Natural killer cell (primary cell): ENCODE measurements at regions not wholly inside any gene's neighbourhood (a gene's known extent, or its start where the extent isn't known, plus 50 kb on each side); places are given as distances from the start of the nearest gene placed in this dataset.

ENCODE experiments used
- ATAC-seq, 3 donors: fragments of 150-1000 bp in 2 of 3; fragments of 200-7000 bp in 1 of 3; cut with Tn5 transposase; 1 replicate in 1 of 3; 2 replicates in 2 of 3; pipeline ENCODE4 v1.10.0; 2021; ENCODE audit warnings: mild to moderate bottlenecking in 2 of 3, moderate library complexity in 2 of 3
- DNase-seq, 2 donors: peaks; one replicate each; pipeline versions ENCODE4 v3.0.0 to v3.0.0-alpha.2; 2013 to 2021; ENCODE audit warnings: mixed read lengths in 1 of 2
- H3K27ac ChIP-seq: one replicate; pipeline ENCODE4 v1.5.1; 2013; ENCODE audit warnings: mild to moderate bottlenecking, low read length
- H3K27me3 ChIP-seq: one replicate; pipeline ENCODE4 v1.6.1; 2013; ENCODE audit warnings: low read length; ENCODE audit not compliant: control insufficient read depth, insufficient read depth
- H3K36me3 ChIP-seq: one replicate; pipeline ENCODE4 v1.6.1; 2013; ENCODE audit warnings: low read length; ENCODE audit not compliant: control insufficient read depth, insufficient read depth
- H3K4me1 ChIP-seq: one replicate; pipeline ENCODE4 v1.6.1; 2013; ENCODE audit warnings: low read length; ENCODE audit not compliant: control insufficient read depth, insufficient read depth
- H3K4me3 ChIP-seq: one replicate; pipeline ENCODE4 v1.5.1; 2013; ENCODE audit warnings: low read length
- H3K9me3 ChIP-seq: one replicate; pipeline ENCODE4 v1.6.1; 2013; ENCODE audit warnings: low read length; ENCODE audit not compliant: control insufficient read depth, insufficient read depth
- H3K27ac Mint-ChIP-seq, 2 donors: one replicate each; pipeline ENCODE4 v1.8.0; 2022; ENCODE audit warnings: mild to moderate bottlenecking in 2 of 2, mixed read lengths in 2 of 2, moderate library complexity in 1 of 2
- H3K27me3 Mint-ChIP-seq, 2 donors: one replicate each; pipeline ENCODE4 v1.8.0; 2022; ENCODE audit warnings: low read depth in 2 of 2, mixed read lengths in 2 of 2
- H3K36me3 Mint-ChIP-seq: one replicate; pipeline ENCODE4 v1.8.0; 2022; ENCODE audit warnings: mixed read lengths
- H3K4me1 Mint-ChIP-seq, 2 donors: one replicate each; pipeline ENCODE4 v1.8.0; 2022; ENCODE audit warnings: mixed read lengths in 2 of 2
- H3K4me3 Mint-ChIP-seq: one replicate; pipeline ENCODE4 v1.8.0; 2022; ENCODE audit warnings: mild to moderate bottlenecking, moderate library complexity, mixed read lengths
- H3K9me3 Mint-ChIP-seq, 2 donors: one replicate each; pipeline ENCODE4 v1.8.0; 2022; ENCODE audit warnings: mixed read lengths in 2 of 2
- CTCF ChIP-seq: fragments of 200-600 bp; IDR thresholded peaks from one replicate; pipeline ENCODE4 v1.8.0; 2022; ENCODE audit warnings: antibody characterized with exemption
- WGBS: methylation state at CpG from one replicate; pipeline ENCODE4 v1.1.7; 2013; ENCODE audit warnings: missing lambda C conversion rate; ENCODE audit not compliant: insufficient coverage; 5-methylcytosine and 5-hydroxymethylcytosine counted together
- intact Hi-C: fragments of 100-400 bp; cut with micrococcal nuclease; formaldehyde crosslinking; loops from one replicate; pipeline ENCODE4 v1.14.2; 2022

- H3K4me1 Mint-ChIP-seq: no peaks in the 10 kb centered on the region
- no peak overlapping the region for H3K4me3 Mint-ChIP-seq
- H3K27me3 Mint-ChIP-seq: no peaks in the 10 kb centered on the region
- no peak for TF ChIP-seq CTCF
- Histone ChIP-seq H3K9me3 (no peaks in the 10 kb centered on the region), H3K4me1 (no peaks in the 10 kb centered on the region), H3K27me3 (no peaks in the 10 kb centered on the region), H3K27ac (no peak overlapping the region), H3K36me3 (no peaks in the 10 kb centered on the region), H3K4me3 (no peak overlapping the region)
- H3K9me3 Mint-ChIP-seq: peaks cover 2 to 3% of the 10 kb centered on the region in 2 donors
- no peak for DNase-seq
- intact Hi-C loops: no loop called here
- 55% methylated on average over 2 of the region's 2 CpGs for WGBS
- ATAC-seq: no peak
- H3K36me3 Mint-ChIP-seq: no peaks in the 10 kb centered on the region
- no peak overlapping the region for H3K27ac Mint-ChIP-seq
Observed at GRCh38 chr2:182553483-182553882, 126.6 kb upstream of the PDE1A start.

- ATAC-seq (no peak), DNase-seq (no peak)
- intact Hi-C loops: no loop called here
- no peak overlapping the region for H3K4me3 Mint-ChIP-seq
- H3K9me3 ChIP-seq: no peaks in the 10 kb centered on the region
- H3K9me3 Mint-ChIP-seq: peaks cover 3 to 4% of the 10 kb centered on the region in 2 donors
- H3K4me1 ChIP-seq: no peaks in the 10 kb centered on the region
- no peak for TF ChIP-seq CTCF
- H3K27ac Mint-ChIP-seq: no peak overlapping the region
- no peaks in the 10 kb centered on the region for H3K4me1 Mint-ChIP-seq
- WGBS: 93% methylated on average over 4 of the region's 4 CpGs
- H3K36me3 Mint-ChIP-seq: no peaks in the 10 kb centered on the region
- no peak overlapping the region for H3K4me3 ChIP-seq
- no peaks in the 10 kb centered on the region for H3K36me3 ChIP-seq
- no peaks in the 10 kb centered on the region for H3K27me3 Mint-ChIP-seq
- no peak overlapping the region for H3K27ac ChIP-seq
- no peaks in the 10 kb centered on the region for H3K27me3 ChIP-seq
Observed at GRCh38 chr2:182554950-182555349, 128.1 kb upstream of the PDE1A start.

- H3K4me3 ChIP-seq: no peak overlapping the region
- ATAC-seq (no peak), DNase-seq (no peak)
- no peaks in the 10 kb centered on the region for H3K36me3 ChIP-seq
- TF ChIP-seq CTCF: no peak
- no peak overlapping the region for H3K27ac Mint-ChIP-seq
- no peak overlapping the region for H3K27ac ChIP-seq
- WGBS: 13% methylated on average over 1 of the region's 1 CpG
- H3K9me3 ChIP-seq: no peaks in the 10 kb centered on the region
- H3K27me3 Mint-ChIP-seq: no peaks in the 10 kb centered on the region
- H3K4me1 Mint-ChIP-seq: no peaks in the 10 kb centered on the region
- H3K4me1 ChIP-seq: no peaks in the 10 kb centered on the region
- no peaks in the 10 kb centered on the region for H3K27me3 ChIP-seq
- no peak overlapping the region for H3K4me3 Mint-ChIP-seq
- intact Hi-C loops: no loop called here
- peaks cover 4 to 5% of the 10 kb centered on the region in 2 donors for H3K9me3 Mint-ChIP-seq
- no peaks in the 10 kb centered on the region for H3K36me3 Mint-ChIP-seq
Observed at GRCh38 chr2:182558564-182558963, 131.7 kb upstream of the PDE1A start.

GRCh38 chr2:182559623-182560022 is 132.8 kb upstream of the PDE1A start:
- Mint-ChIP-seq H3K4me3 (no peak overlapping the region), H3K36me3 (no peaks in the 10 kb centered on the region), H3K4me1 (no peaks in the 10 kb centered on the region), H3K9me3 (peaks cover 6 to 8% of the 10 kb centered on the region in 2 donors), H3K27me3 (no peaks in the 10 kb centered on the region), H3K27ac (no peak overlapping the region)
- no peak overlapping the region for H3K4me3 ChIP-seq
- no peaks in the 10 kb centered on the region for H3K4me1 ChIP-seq
- intact Hi-C loops: no loop called here
- no peak for TF ChIP-seq CTCF
- H3K36me3 ChIP-seq: no peaks in the 10 kb centered on the region
- no peak overlapping the region for H3K27ac ChIP-seq
- ATAC-seq (no peak), DNase-seq (no peak)
- WGBS: 87% methylated on average over 3 of the region's 3 CpGs
- no peaks in the 10 kb centered on the region for H3K9me3 ChIP-seq
- no peaks in the 10 kb centered on the region for H3K27me3 ChIP-seq
